ENCODE measurements at regions not wholly inside any gene's neighbourhood (a gene's known extent, or its start where the extent isn't known, plus 50 kb on each side); places are given as distances from the start of the nearest gene placed in this dataset.

GRCh38 chr7:25436413-25436812 lies 208.1 kb upstream of the NPVF start:
- TF ChIP-seq, protein P1, sequence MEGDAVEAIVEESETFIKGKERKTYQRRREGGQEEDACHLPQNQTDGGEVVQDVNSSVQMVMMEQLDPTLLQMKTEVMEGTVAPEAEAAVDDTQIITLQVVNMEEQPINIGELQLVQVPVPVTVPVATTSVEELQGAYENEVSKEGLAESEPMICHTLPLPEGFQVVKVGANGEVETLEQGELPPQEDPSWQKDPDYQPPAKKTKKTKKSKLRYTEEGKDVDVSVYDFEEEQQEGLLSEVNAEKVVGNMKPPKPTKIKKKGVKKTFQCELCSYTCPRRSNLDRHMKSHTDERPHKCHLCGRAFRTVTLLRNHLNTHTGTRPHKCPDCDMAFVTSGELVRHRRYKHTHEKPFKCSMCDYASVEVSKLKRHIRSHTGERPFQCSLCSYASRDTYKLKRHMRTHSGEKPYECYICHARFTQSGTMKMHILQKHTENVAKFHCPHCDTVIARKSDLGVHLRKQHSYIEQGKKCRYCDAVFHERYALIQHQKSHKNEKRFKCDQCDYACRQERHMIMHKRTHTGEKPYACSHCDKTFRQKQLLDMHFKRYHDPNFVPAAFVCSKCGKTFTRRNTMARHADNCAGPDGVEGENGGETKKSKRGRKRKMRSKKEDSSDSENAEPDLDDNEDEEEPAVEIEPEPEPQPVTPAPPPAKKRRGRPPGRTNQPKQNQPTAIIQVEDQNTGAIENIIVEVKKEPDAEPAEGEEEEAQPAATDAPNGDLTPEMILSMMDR (IDR thresholded peaks at IDR 0.05): no peak
- no peak for TF ChIP-seq POLR2A (IDR thresholded peaks at IDR 0.05)

Data from Peyer's patch (tissue), 4 donors.